D721Med (cell line): ENCODE measurements at regions not wholly inside any gene's neighbourhood (a gene's known extent, or its start where the extent isn't known, plus 50 kb on each side); places are given as distances from the start of the nearest gene placed in this dataset.

Source experiments
- DNase-seq: peaks from one replicate; pipeline ENCODE4 v3.0.0; 2011; ENCODE audit warnings: low spot score; ENCODE audit not compliant: insufficient read length
- FAIRE-seq: peaks from 2 replicates; lab custom pipeline; 2011; peaks lifted over from hg19 to GRCh38; lab: Jason Lieb, UNC
- CTCF ChIP-seq: IDR thresholded peaks from 2 replicates; pipeline ENCODE4 v1.5.1; 2012; ENCODE audit warnings: mild to moderate bottlenecking, control low read depth; ENCODE audit not compliant: insufficient read depth; ENCODE audit errors: missing control alignments

GRCh38 chr1:88101041-88101440, 583.0 kb upstream of the PKN2 start:
- TF ChIP-seq CTCF = no peak
- no peak for FAIRE-seq

GRCh38 chr1:88104236-88104635, 579.8 kb upstream of the PKN2 start:
- no peak for TF ChIP-seq CTCF

More at GRCh38 chr1:88101041-88101440, 583.0 kb upstream of the PKN2 start:
- DNase-seq = no peak

GRCh38 chr1:88104886-88105285, 579.2 kb upstream of the PKN2 start:
- FAIRE-seq = no peak
- no peak for TF ChIP-seq CTCF
- DNase-seq = no peak

More at GRCh38 chr1:88104236-88104635, 579.8 kb upstream of the PKN2 start:
- no peak for DNase-seq
- no peak for FAIRE-seq

- DNase-seq (no peak), FAIRE-seq (no peak)
- no peak for TF ChIP-seq CTCF
Measured at GRCh38 chr1:88111816-88112215, 572.3 kb upstream of the PKN2 start.

GRCh38 chr1:88117597-88117996, 566.5 kb upstream of the PKN2 start:
- FAIRE-seq (no peak), DNase-seq (no peak)
- no peak for TF ChIP-seq CTCF

GRCh38 chr1:88118176-88118845, 565.8 kb upstream of the PKN2 start:
- no peak for FAIRE-seq
- TF ChIP-seq CTCF = no peak
- no peak for DNase-seq

GRCh38 chr1:88124614-88125013, 559.5 kb upstream of the PKN2 start:
- DNase-seq (no peak), FAIRE-seq (no peak)
- TF ChIP-seq CTCF = no peak
